BJ (cell line): ENCODE measurements at regions not wholly inside any gene's neighbourhood (a gene's known extent, or its start where the extent isn't known, plus 50 kb on each side); places are given as distances from the start of the nearest gene placed in this dataset.
"Not testable (repeated sequence)": the region's sequence is repeated elsewhere in the genome, so short reads cannot be mapped to it uniquely, and the experiment has no call there.

Source experiments
- CTCF ChIA-PET: fragments of 350-600 bp; formaldehyde crosslinking; extraction: SDS; loops from one replicate; lab custom pipeline; 2021; ENCODE audit warnings: antibody characterized with exemption, inconsistent platforms; lab: Yijun Ruan, JAX
- POLR2A ChIA-PET: fragments of 300-600 bp; sonication (Branson Sonifier 250); formaldehyde crosslinking; extraction: SDS; loops from one replicate; lab custom pipeline; 2021; ENCODE audit warnings: antibody characterized with exemption; lab: Charles Lee
- DNase-seq: peaks from one replicate; pipeline ENCODE4 v3.0.0-alpha.2; 2011; ENCODE audit warnings: low read depth
- H3K27me3 ChIP-seq: 2 replicates; pipeline ENCODE4 v1.6.0; 2011; ENCODE audit warnings: low read length; ENCODE audit not compliant: control insufficient read depth, insufficient read depth
- H3K36me3 ChIP-seq: 2 replicates; pipeline ENCODE4 v1.5.1; 2011; ENCODE audit warnings: low read length; ENCODE audit not compliant: control insufficient read depth, insufficient read depth
- H3K4me3 ChIP-seq: 2 replicates; pipeline ENCODE4 v1.5.1; 2011; ENCODE audit warnings: low read depth, mild to moderate bottlenecking, control low read depth, low read length
- TF ChIP-seq, protein P1 (sequence below): IDR thresholded peaks from 2 replicates; pipeline ENCODE4 v1.5.1; 2011; ENCODE audit warnings: low read depth, mild to moderate bottlenecking, control low read depth, inconsistent platforms, low read length, moderate library complexity; ENCODE audit not compliant: insufficient read depth

DNA sequence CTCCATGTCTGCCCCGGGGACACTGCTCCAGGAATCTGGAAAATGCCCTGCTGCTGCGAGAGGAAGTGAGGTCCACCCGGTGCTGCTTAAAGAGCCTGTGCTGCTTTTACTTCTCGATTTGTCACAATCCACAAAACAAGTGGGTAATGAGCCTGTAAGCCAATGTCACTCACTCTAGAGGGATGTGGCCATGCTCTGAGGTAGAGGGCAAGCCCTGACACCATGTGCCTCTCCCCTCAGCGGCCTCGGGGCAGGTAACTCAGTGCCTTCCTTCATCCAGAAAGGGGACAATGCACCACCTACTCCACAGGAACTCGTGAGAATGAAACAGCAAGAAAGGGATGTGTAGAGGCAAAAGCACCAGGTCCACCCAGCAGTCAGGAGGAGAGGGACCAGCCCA lies 106.2 kb downstream of the TUBA3C start:
- ChIA-PET CTCF (no interaction called here), POLR2A (no interaction called here)
- TF ChIP-seq, protein P1, sequence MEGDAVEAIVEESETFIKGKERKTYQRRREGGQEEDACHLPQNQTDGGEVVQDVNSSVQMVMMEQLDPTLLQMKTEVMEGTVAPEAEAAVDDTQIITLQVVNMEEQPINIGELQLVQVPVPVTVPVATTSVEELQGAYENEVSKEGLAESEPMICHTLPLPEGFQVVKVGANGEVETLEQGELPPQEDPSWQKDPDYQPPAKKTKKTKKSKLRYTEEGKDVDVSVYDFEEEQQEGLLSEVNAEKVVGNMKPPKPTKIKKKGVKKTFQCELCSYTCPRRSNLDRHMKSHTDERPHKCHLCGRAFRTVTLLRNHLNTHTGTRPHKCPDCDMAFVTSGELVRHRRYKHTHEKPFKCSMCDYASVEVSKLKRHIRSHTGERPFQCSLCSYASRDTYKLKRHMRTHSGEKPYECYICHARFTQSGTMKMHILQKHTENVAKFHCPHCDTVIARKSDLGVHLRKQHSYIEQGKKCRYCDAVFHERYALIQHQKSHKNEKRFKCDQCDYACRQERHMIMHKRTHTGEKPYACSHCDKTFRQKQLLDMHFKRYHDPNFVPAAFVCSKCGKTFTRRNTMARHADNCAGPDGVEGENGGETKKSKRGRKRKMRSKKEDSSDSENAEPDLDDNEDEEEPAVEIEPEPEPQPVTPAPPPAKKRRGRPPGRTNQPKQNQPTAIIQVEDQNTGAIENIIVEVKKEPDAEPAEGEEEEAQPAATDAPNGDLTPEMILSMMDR: no peak
- Histone ChIP-seq H3K4me3 (no peak overlapping the region), H3K36me3 (no peaks in the 10 kb centered on the region), H3K27me3 (no peaks in the 10 kb centered on the region)
- no peak for DNase-seq

DNA sequence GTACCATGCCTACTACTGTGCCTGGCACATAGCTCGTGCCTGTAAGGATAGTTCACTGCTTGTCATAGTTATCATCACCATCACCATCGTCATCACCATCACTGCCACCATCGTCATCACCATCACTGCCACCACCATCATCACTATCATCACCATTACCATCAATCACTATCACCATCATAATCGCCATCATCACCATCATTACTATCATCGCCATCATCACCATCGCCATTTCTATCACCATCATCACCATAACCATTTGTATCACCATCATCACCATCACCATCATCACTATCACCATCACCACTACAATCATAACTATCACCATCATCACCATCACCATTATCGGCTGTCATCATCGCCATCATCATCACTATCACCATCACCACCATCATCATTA lies 107.1 kb downstream of the TUBA3C start:
- CTCF ChIA-PET: no interaction called here

DNA sequence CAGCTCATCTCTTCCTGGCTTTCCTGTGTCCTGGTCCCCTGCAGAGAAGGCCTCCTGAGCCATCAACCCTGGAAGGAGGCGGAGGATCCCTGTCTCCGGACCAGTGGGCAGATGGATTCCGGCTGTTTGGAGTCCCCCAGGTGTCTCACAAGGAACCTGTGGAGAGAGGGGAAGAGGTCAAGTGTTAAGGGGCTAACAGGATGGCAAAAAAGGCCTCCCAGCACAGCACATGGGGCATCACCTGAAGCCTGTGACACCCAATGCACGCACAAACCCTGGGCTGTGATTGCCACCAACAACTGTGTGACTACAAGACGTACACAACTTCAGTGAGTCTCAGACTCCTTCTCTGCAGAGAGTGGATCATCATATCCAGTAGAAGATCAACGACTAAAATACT lies 107.5 kb downstream of the TUBA3C start:
- POLR2A ChIA-PET: not testable (repeated sequence)

More for the DNA sequence above, 107.1 kb downstream of the TUBA3C start:
- Histone ChIP-seq H3K4me3 (no peak overlapping the region), H3K36me3 (no peaks in the 10 kb centered on the region), H3K27me3 (no peaks in the 10 kb centered on the region)
- TF ChIP-seq, protein P1: no peak
- no peak for DNase-seq
- POLR2A ChIA-PET: no interaction called here

DNA sequence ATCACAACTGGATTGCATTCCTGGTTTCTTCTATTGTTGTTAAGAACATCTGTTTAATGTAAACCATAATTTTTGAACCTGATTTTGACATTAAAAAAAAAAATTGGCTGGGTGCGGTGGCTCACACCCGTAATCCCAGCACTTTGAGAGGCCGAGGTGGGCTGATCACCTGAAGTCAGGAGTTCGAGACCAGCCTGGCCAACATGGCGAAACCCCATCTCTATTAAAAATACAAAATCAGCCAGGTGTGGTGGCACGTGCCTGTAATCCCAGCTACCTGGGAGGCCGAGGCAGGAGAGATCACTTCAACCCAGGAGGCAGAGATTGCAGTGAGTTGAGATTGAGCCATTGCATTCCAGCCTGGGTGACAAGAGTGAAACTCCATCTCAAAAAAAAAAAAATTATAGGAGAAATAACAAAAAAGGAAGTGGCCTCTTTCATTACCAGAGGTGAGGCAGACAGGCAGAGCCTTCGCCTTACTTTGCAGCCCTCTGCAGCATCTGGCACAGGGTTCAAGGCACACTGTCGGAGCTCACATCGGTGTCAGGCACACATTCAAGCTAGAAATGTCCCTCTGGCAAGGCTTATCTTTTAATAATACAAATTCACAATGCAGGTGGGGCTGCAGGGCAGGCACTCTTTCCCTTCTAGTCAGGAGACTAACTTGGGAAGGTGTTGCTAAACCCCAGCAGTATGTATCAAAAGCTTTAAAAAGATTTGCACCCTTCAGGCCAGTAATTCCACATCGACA lies 108.5 kb downstream of the TUBA3C start:
- H3K4me3 ChIP-seq, H3K36me3 ChIP-seq, POLR2A ChIA-PET, DNase-seq, H3K27me3 ChIP-seq, CTCF ChIA-PET: not testable (repeated sequence)

More for the DNA sequence above, 107.5 kb downstream of the TUBA3C start:
- CTCF ChIA-PET, H3K36me3 ChIP-seq, DNase-seq, H3K27me3 ChIP-seq, H3K4me3 ChIP-seq: not testable (repeated sequence)

DNA sequence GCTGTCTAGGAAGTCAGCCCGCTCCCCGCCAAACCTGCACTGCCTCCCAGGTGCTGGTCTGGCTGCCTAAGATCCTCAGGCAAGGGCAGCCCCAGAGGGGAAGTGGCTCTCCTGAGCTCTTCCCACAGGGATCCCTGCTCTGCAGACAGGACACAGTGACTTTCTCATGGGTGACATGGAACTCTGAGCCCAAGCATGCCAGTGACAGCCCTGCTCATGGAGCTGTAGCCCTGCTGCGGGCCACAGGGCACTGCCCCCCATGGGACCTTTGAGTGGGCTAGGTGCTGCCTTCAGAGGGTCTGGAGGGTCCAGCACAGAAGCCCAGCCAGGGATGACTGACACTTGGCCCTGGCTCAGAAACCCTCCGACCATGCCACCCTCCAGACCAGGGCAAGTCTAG lies 109.1 kb downstream of the TUBA3C start:
- TF ChIP-seq, protein P1: no peak
- POLR2A ChIA-PET: no interaction called here
- no peak overlapping the region for H3K4me3 ChIP-seq
- DNase-seq: no peak
- no peaks in the 10 kb centered on the region for H3K27me3 ChIP-seq
- H3K36me3 ChIP-seq: no peaks in the 10 kb centered on the region
- CTCF ChIA-PET: no interaction called here

DNA sequence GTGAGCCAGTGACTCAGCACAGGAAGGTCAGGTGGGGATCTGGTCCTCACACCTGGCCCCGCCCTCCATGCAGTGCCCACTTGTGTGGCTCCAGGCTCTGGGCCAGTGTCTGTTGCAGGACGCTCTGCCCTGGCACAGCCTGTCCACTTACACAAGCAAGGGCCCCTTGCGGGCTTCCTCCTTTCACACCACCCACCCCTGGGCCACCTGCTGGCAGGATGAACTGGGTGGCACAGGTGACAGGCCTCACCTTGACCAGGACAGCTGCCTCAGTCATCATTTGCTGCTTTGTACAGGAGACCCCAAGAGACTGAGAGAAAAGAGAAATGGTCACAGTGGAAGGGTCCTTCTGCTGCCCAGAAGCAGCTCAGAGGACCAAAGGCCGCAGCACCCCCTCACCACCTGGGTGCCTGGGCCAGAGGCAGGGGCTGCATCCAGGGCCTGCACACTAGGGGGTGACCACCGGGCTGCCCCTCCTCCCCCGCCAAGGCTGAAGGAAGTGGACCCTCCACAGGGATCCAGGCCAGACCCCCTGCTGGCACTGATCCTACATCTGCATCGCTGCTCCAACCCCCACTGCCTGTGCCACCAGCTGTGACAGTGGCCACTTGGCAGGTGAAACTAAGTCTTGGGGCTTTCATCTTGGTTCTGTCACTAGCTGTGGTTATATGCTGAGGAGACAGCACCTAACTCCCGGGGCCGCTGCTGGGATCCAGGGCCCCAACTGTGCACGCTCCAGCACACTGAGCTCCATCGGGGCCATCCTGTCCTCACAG lies 110.3 kb downstream of the TUBA3C start:
- no peak for DNase-seq

More for the DNA sequence above, 110.3 kb downstream of the TUBA3C start:
- ChIA-PET CTCF (no interaction called here), POLR2A (no interaction called here)
- Histone ChIP-seq H3K27me3 (no peaks in the 10 kb centered on the region), H3K36me3 (no peaks in the 10 kb centered on the region), H3K4me3 (no peak overlapping the region)
- TF ChIP-seq, protein P1: no peak
